DMS 273 (cell line): ENCODE measurements at regions not wholly inside any gene's neighbourhood (a gene's known extent, or its start where the extent isn't known, plus 50 kb on each side); places are given as distances from the start of the nearest gene placed in this dataset.
"Not testable (repeated sequence)": the region's sequence is repeated elsewhere in the genome, so short reads cannot be mapped to it uniquely, and the experiment has no call there.

Source experiments
- DNase-seq: peaks from one replicate; lab custom pipeline; 2025; ENCODE audit not compliant: unreplicated experiment; lab: John Stamatoyannopoulos, UW

- DNase-seq, result no peak
Measured at GRCh38 chr9:27672718-27673117, 99.4 kb upstream of the C9orf72 start.

GRCh38 chr9:27673641-27674040 is 100.4 kb upstream of the C9orf72 start:
- DNase-seq, result peak; percentile 2

- no peak for DNase-seq
Measured at GRCh38 chr9:27675354-27675753, 102.1 kb upstream of the C9orf72 start.

- no peak for DNase-seq
Measured at GRCh38 chr9:27676827-27677226, 103.5 kb upstream of the C9orf72 start.

GRCh38 chr9:27679338-27679737 is 106.1 kb upstream of the C9orf72 start:
- no peak for DNase-seq

GRCh38 chr9:27683181-27683580 is 109.9 kb upstream of the C9orf72 start:
- DNase-seq, result no peak

GRCh38 chr9:27688954-27689353 is 115.7 kb upstream of the C9orf72 start:
- DNase-seq, result no peak

GRCh38 chr9:27690816-27691215 is 117.5 kb upstream of the C9orf72 start:
- not testable (repeated sequence) for DNase-seq

GRCh38 chr9:27699621-27700020 is 126.3 kb upstream of the C9orf72 start:
- DNase-seq, result no peak

GRCh38 chr9:27701016-27701415 is 127.7 kb upstream of the C9orf72 start:
- DNase-seq, result no peak

- DNase-seq, result peak; percentile 38
Measured at GRCh38 chr9:27701587-27701986, 128.3 kb upstream of the C9orf72 start.

- DNase-seq, result peak; percentile 24
Measured at GRCh38 chr9:27703216-27703980, 130.1 kb upstream of the C9orf72 start.

- DNase-seq, result no peak
Measured at GRCh38 chr9:27711241-27711640, 138.0 kb upstream of the C9orf72 start.

- peak; percentile 71 for DNase-seq
Measured at GRCh38 chr9:27712806-27713205, 139.5 kb upstream of the C9orf72 start.

GRCh38 chr9:27714388-27714787 is 141.1 kb upstream of the C9orf72 start:
- DNase-seq, result peak; percentile 74

GRCh38 chr9:27715651-27716050 is 142.4 kb upstream of the C9orf72 start:
- DNase-seq, result no peak

GRCh38 chr9:27717991-27718390 is 144.7 kb upstream of the C9orf72 start:
- no peak for DNase-seq

GRCh38 chr9:27719711-27720110 is 146.4 kb upstream of the C9orf72 start:
- no peak for DNase-seq

GRCh38 chr9:27722866-27723265 is 149.6 kb upstream of the C9orf72 start:
- no peak for DNase-seq

GRCh38 chr9:27726244-27727081 is 153.2 kb upstream of the C9orf72 start:
- peak; percentile 77 for DNase-seq

- no peak for DNase-seq
Measured at GRCh38 chr9:27732494-27732893, 159.2 kb upstream of the C9orf72 start.

- DNase-seq, result no peak
Measured at GRCh38 chr9:27743490-27743889, 170.2 kb upstream of the C9orf72 start.
